ENCODE measurements at regions not wholly inside any gene's neighbourhood (a gene's known extent, or its start where the extent isn't known, plus 50 kb on each side); places are given as distances from the start of the nearest gene placed in this dataset.

DNA sequence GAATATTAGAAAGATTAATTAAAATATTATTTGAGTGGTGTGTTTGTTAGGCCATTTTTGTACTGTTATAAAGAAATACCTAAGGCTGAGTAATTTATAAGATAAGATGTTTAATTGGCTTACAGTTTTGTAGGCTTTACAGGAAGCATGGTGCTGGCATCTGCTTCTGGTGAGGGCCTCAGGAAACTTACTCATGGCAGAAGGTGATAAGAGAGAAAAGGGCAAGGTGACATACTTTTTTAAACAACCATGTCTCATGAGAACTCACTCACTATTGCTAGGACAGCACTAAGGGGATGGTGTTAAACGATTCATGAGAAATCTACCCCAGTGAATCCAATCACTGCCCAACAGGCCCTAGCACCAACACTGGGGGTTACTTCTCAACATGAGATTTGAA is 56.7 kb upstream of the RGS21 start:
- Histone ChIP-seq H3K27ac (ENCODE audit: low read depth, low read length) (no peak overlapping the region), H3K9me3 (ENCODE audit: control insufficient read depth, insufficient read depth, low read length) (no peaks in the 10 kb centered on the region), H3K27me3 (ENCODE audit: control insufficient read depth, insufficient read depth, low read length) (no peaks in the 10 kb centered on the region), H3K4me3 (ENCODE audit: low read depth, low read length) (no peak overlapping the region)
- ChIA-PET CTCF (no interaction called here), POLR2A (no interaction called here)
- no peak for DNase-seq (ENCODE audit: low read depth, low spot score)
- TF ChIP-seq, protein P1, sequence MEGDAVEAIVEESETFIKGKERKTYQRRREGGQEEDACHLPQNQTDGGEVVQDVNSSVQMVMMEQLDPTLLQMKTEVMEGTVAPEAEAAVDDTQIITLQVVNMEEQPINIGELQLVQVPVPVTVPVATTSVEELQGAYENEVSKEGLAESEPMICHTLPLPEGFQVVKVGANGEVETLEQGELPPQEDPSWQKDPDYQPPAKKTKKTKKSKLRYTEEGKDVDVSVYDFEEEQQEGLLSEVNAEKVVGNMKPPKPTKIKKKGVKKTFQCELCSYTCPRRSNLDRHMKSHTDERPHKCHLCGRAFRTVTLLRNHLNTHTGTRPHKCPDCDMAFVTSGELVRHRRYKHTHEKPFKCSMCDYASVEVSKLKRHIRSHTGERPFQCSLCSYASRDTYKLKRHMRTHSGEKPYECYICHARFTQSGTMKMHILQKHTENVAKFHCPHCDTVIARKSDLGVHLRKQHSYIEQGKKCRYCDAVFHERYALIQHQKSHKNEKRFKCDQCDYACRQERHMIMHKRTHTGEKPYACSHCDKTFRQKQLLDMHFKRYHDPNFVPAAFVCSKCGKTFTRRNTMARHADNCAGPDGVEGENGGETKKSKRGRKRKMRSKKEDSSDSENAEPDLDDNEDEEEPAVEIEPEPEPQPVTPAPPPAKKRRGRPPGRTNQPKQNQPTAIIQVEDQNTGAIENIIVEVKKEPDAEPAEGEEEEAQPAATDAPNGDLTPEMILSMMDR (IDR thresholded peaks at IDR 0.05; ENCODE audit: low read depth, low read length), result no peak

DNA sequence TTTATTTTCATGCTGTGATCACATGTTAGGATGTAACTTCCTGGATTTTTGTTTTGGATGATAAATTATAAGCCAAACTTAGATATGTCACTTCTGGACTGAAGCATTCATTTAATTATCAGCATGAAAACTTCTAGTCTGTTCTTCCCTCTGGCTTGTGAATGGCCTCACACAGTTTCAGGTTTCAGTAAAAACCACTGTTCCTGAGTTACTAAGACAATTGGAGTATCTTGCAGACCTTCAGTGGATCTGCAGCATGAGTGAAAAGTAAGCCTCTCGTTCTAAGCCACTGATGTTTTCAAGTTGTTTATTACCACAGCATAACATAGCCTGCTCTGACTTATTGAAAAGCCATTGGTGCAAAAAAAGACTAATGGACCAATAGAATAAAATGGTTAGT is 55.3 kb upstream of the RGS21 start:
- ChIA-PET CTCF (no interaction called here), POLR2A (no interaction called here)
- Histone ChIP-seq H3K27ac (ENCODE audit: low read depth, low read length) (no peak overlapping the region), H3K4me3 (ENCODE audit: low read depth, low read length) (no peak overlapping the region), H3K9me3 (ENCODE audit: control insufficient read depth, insufficient read depth, low read length) (no peaks in the 10 kb centered on the region), H3K27me3 (ENCODE audit: control insufficient read depth, insufficient read depth, low read length) (no peaks in the 10 kb centered on the region)
- DNase-seq (ENCODE audit: low read depth, low spot score), result no peak
- TF ChIP-seq, protein P1 (IDR thresholded peaks at IDR 0.05; ENCODE audit: low read depth, low read length), result no peak

DNA sequence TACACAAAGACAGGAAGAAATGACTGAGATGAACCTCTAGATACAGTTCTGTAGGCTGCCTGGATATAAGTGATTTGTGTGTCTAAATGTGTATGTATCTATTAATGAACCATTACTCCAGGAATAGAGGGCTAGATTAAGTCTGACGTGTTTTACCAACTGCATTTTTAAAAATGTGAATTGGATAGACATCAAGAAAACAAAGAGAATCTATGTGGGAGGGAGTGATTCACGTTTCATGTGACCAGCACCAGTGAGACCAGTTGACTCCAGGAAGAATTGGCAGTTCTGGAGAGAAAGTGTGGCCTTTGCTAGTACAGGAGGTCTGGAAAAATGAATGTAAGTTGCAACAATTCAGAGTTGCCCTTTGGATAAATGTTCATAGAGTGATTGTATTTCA is 53.4 kb upstream of the RGS21 start:
- Histone ChIP-seq H3K4me3 (ENCODE audit: low read depth, low read length) (no peak overlapping the region), H3K27me3 (ENCODE audit: control insufficient read depth, insufficient read depth, low read length) (no peaks in the 10 kb centered on the region), H3K27ac (ENCODE audit: low read depth, low read length) (no peak overlapping the region), H3K9me3 (ENCODE audit: control insufficient read depth, insufficient read depth, low read length) (no peaks in the 10 kb centered on the region)
- ChIA-PET POLR2A (no interaction called here), CTCF (no interaction called here)
- TF ChIP-seq, protein P1 (IDR thresholded peaks at IDR 0.05; ENCODE audit: low read depth, low read length), result no peak
- peak; percentile 58 for DNase-seq (ENCODE audit: low read depth, low spot score)

DNA sequence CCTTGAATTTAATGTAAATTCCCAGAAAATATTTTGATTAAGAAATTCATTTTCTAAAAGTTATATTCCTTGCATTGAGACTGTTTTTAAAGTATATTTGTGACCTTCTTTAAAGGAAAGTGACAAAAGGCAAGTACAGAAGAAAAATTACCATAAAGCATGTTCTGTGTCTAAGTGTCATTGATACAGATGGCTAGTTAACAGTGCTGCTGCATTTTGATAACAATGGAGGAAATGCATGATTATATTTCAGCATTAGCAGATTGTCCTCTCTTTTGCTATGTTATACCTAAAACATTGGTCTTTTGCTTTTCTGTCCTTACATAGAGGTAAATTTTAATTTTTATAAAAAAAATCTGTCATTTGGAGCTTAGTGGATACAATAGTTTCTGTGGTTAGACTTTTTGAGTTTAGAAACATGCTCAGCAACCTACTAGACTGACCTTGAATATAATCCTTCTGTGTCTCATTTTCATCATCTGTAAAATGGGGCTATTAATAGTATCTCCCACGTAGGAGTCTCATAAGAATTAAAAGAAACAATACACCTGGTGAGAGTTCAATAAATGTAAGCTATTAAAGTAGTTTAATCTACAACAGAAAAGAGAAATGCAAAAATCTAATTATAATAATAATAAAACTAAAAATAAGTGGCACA is 51.1 kb upstream of the RGS21 start:
- DNase-seq (ENCODE audit: low read depth, low spot score), result no peak
- no peak overlapping the region for H3K4me3 ChIP-seq (ENCODE audit: low read depth, low read length)
- no peaks in the 10 kb centered on the region for H3K9me3 ChIP-seq (ENCODE audit: control insufficient read depth, insufficient read depth, low read length)
- no peaks in the 10 kb centered on the region for H3K27me3 ChIP-seq (ENCODE audit: control insufficient read depth, insufficient read depth, low read length)
- CTCF ChIA-PET, result no interaction called here
- no peak overlapping the region for H3K27ac ChIP-seq (ENCODE audit: low read depth, low read length)
- POLR2A ChIA-PET, result no interaction called here
- TF ChIP-seq, protein P1 (IDR thresholded peaks at IDR 0.05; ENCODE audit: low read depth, low read length), result no peak

DNA sequence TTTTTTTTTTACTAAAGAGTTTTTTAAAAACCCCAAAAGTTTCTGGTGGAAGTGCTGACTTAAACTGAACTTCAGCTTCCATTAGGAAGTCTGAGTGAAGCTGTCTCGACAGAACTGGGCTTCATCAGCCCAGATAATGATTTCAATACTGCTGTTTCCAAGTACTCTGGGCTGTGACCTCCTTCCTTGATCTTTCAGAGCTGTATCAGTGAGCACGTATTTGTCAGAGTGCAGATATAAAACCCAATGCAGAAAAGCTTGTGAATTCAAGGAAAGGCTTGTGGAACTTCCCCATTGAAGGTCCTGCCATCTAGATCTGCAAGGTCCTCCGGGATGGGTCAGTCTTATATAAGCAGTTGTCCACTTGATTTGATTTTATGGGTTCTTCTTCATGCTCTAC is 50.1 kb upstream of the RGS21 start:
- DNase-seq (ENCODE audit: low read depth, low spot score), result no peak
- ChIA-PET POLR2A (no interaction called here), CTCF (interaction anchor here (0.6 kb wide), 1 partner anchor 15 kb away, joined by 4 read pairs; no protein-coding TSS in a partner anchor)
- Histone ChIP-seq H3K27me3 (ENCODE audit: control insufficient read depth, insufficient read depth, low read length) (no peaks in the 10 kb centered on the region), H3K27ac (ENCODE audit: low read depth, low read length) (no peak overlapping the region), H3K4me3 (ENCODE audit: low read depth, low read length) (no peak overlapping the region), H3K9me3 (ENCODE audit: control insufficient read depth, insufficient read depth, low read length) (no peaks in the 10 kb centered on the region)
- TF ChIP-seq, protein P1 (IDR thresholded peaks at IDR 0.05; ENCODE audit: low read depth, low read length), result no peak

Measured in AG04450 (cell line).